GM12878 (cell line): ENCODE measurements at regions not wholly inside any gene's neighbourhood (a gene's known extent, or its start where the extent isn't known, plus 50 kb on each side); places are given as distances from the start of the nearest gene placed in this dataset.

Experiments
- ATAC-seq: fragments of 200-7000 bp; cut with Tn5 transposase; 3 replicates; pipeline ENCODE4 v1.9.1; 2020; ENCODE audit warnings: mild to moderate bottlenecking, moderate library complexity
- BruUV-seq: library from RNA; stranded (reverse); fragments of 400-500 nt; replicated peaks from 2 replicates; lab custom pipeline; 2021; lab: Mats Ljungman, UMichigan
- CTCF ChIA-PET: fragments of 300-600 bp; sonication (Branson Sonifier 250); formaldehyde crosslinking; extraction: SDS; loops from one replicate; lab custom pipeline; 2021; ENCODE audit warnings: inconsistent platforms; lab: Yijun Ruan, JAX
- POLR2A ChIA-PET: fragments of 350-600 bp; formaldehyde crosslinking; extraction: SDS; loops from one replicate; lab custom pipeline; 2021; ENCODE audit warnings: inconsistent platforms; lab: Charles Lee
- RAD21 ChIA-PET: fragments of 300-600 bp; sonication (Branson Sonifier 250); formaldehyde crosslinking; loops from one replicate; lab custom pipeline; 2023; ENCODE audit warnings: antibody characterized with exemption; ENCODE audit not compliant: unreplicated experiment; lab: Charles Lee
- SMC1A ChIA-PET: fragments of 300-600 bp; sonication (Branson Sonifier 250); formaldehyde crosslinking; loops from one replicate; lab custom pipeline; 2023; ENCODE audit not compliant: unreplicated experiment, uncharacterized antibody; lab: Charles Lee
- DNase-seq: peaks from one replicate; pipeline ENCODE4 v3.0.0-alpha.2; 2011; ENCODE audit warnings: low read depth, low spot score
- FAIRE-seq: peaks from 3 replicates; lab custom pipeline; 2011; peaks lifted over from hg19 to GRCh38; lab: Jason Lieb, UNC
- H2AFZ ChIP-seq: 2 replicates; pipeline ENCODE4 v1.6.0; 2011; ENCODE audit warnings: low read depth, low read length, control low read depth; ENCODE audit not compliant: control insufficient read depth
- H3K27ac ChIP-seq: 2 replicates; pipeline ENCODE4 v1.5.1; 2011; ENCODE audit warnings: control low read depth; ENCODE audit not compliant: control insufficient read depth, insufficient read depth
- H3K27me3 ChIP-seq, 2 experiments: replicated peaks in 1 of 2; 2 replicates each; pipeline versions ENCODE4 v1.6.0 to v1.6.1; 2011; ENCODE audit warnings: low read length in 1 of 2; ENCODE audit not compliant: control insufficient read depth in 2 of 2, insufficient read depth in 2 of 2
- H3K36me3 ChIP-seq, 2 experiments: 2 replicates each; pipeline ENCODE4 v1.5.1; 2011; ENCODE audit warnings: low read length in 1 of 2; ENCODE audit not compliant: control insufficient read depth in 2 of 2, insufficient read depth in 2 of 2
- H3K4me1 ChIP-seq: 2 replicates; pipeline ENCODE4 v1.6.1; 2011; ENCODE audit warnings: mild to moderate bottlenecking, low read length, moderate library complexity, mixed read lengths; ENCODE audit not compliant: control insufficient read depth, insufficient read depth
- H3K4me2 ChIP-seq: 2 replicates; pipeline ENCODE4 v1.6.0; 2011; ENCODE audit warnings: control low read depth; ENCODE audit not compliant: control insufficient read depth, insufficient read depth
- H3K4me3 ChIP-seq: fragments of 200-600 bp; sonication (generic); 2 replicates; pipeline ENCODE4 v1.5.1; 2016
- H3K79me2 ChIP-seq: 2 replicates; pipeline ENCODE4 v1.6.0; 2011; ENCODE audit warnings: low read length; ENCODE audit not compliant: control insufficient read depth, insufficient read depth
- H3K9ac ChIP-seq: 2 replicates; pipeline ENCODE4 v1.8.0; 2011; ENCODE audit warnings: low read length, control low read depth, mixed read lengths; ENCODE audit not compliant: control insufficient read depth, insufficient read depth
- H3K9me3 ChIP-seq: replicated peaks from 3 replicates; pipeline ENCODE4 v1.5.1; 2011; ENCODE audit warnings: mild to moderate bottlenecking, low read length; ENCODE audit not compliant: control insufficient read depth, insufficient read depth
- H4K20me1 ChIP-seq: 2 replicates; pipeline ENCODE4 v1.6.0; 2011; ENCODE audit not compliant: control insufficient read depth, insufficient read depth
- CBX5 ChIP-seq: sonication (generic); IDR thresholded peaks from 2 replicates; pipeline ENCODE4 v1.6.1; 2016; ENCODE audit warnings: low read depth, moderate library complexity, mild to moderate bottlenecking, inconsistent platforms
- EZH2 ChIP-seq: IDR thresholded peaks from 2 replicates; pipeline ENCODE4 v1.6.1; 2012; ENCODE audit warnings: low read depth, mild to moderate bottlenecking, control low read depth, inconsistent platforms, low read length, borderline replicate concordance; ENCODE audit not compliant: control insufficient read depth
- FOS ChIP-seq: IDR thresholded peaks from 3 replicates; pipeline ENCODE4 v1.6.1; 2011; ENCODE audit warnings: borderline replicate concordance; ENCODE audit not compliant: insufficient read length; ENCODE audit errors: extremely low read depth
- JUNB ChIP-seq: IDR thresholded peaks from 2 replicates; pipeline ENCODE4 v1.6.1; 2016; ENCODE audit warnings: antibody characterized with exemption, mild to moderate bottlenecking
- KDM1A ChIP-seq: fragments of 200-600 bp; sonication (generic); IDR thresholded peaks from 2 replicates; pipeline ENCODE4 v1.6.1; 2016; ENCODE audit warnings: borderline replicate concordance
- PML ChIP-seq: IDR thresholded peaks from 2 replicates; pipeline ENCODE4 v1.6.1; 2012; ENCODE audit warnings: low read length, inconsistent platforms
- STAT1 ChIP-seq: fragments of 450-650 bp; conservative IDR thresholded peaks from 2 replicates; pipeline ENCODE4 v1.6.1; 2014; ENCODE audit warnings: antibody characterized with exemption, mild to moderate bottlenecking
- ZBTB33 ChIP-seq: fragments of 450-650 bp; IDR thresholded peaks from 2 replicates; pipeline ENCODE4 v1.6.1; 2017; ENCODE audit warnings: mild to moderate bottlenecking
- ZNF592 ChIP-seq: fragments of 450-650 bp; IDR thresholded peaks from 2 replicates; pipeline ENCODE4 v1.6.1; 2017; ENCODE audit warnings: mild to moderate bottlenecking, moderate library complexity
- WGBS: methylation state at CpG from one replicate; pipeline ENCODE4 v1.1.6; 2016; ENCODE audit warnings: low lambda C conversion rate; ENCODE audit not compliant: insufficient replicate concordance, insufficient coverage; ENCODE audit errors: missing lambda C conversion rate; 5-methylcytosine and 5-hydroxymethylcytosine counted together
- in situ Hi-C: fragments of 300-500 bp; cut with MboI; formaldehyde crosslinking; loops from 9 replicates; pipeline ENCODE4 v1.14.3; 2018; ENCODE audit warnings: mixed read lengths
- intact Hi-C: fragments of 100-400 bp; cut with micrococcal nuclease; formaldehyde crosslinking; loops from one replicate; pipeline ENCODE4 v1.14.2; 2022; ENCODE audit not compliant: unreplicated experiment
- TF ChIP-seq, protein P1 (sequence below): IDR thresholded peaks from 2 replicates; pipeline ENCODE4 v1.6.1; 2011; ENCODE audit warnings: borderline replicate concordance, low read depth, mild to moderate bottlenecking, moderate library complexity, mixed read lengths, low read length; ENCODE audit not compliant: insufficient read depth; ENCODE audit errors: extremely low read length

GRCh38 chr7:83708531-83708930, 59.6 kb upstream of the SEMA3E start:
- intact Hi-C loops = no loop called here
- DNase-seq = no peak
- SMC1A ChIA-PET = no interaction called here
- H3K4me2 ChIP-seq = no peak overlapping the region
- POLR2A ChIA-PET = no interaction called here
- 0 out of 2 replicates have a peak, but pooled peaks have one; percentile 21 for TF ChIP-seq CBX5
- TF ChIP-seq FOS = no peak
- no peak for TF ChIP-seq STAT1
- TF ChIP-seq JUNB = 0 out of 2 replicates have a peak, but pooled peaks have one; percentile 19
- TF ChIP-seq, all 136 proteins: peak for 2
- Histone ChIP-seq H3K4me1 (no peaks in the 10 kb centered on the region), H2AFZ (peak overlapping the region; percentile 4; the same call in 1 of the 2 replicates), H3K27ac (no peak overlapping the region), H3K36me3 (no peaks in the 10 kb centered on the region), H3K27me3 (no peaks in the 10 kb centered on the region), H3K4me3 (no peak overlapping the region), H4K20me1 (no peaks in the 10 kb centered on the region), H3K9ac (no peak overlapping the region), H3K9me3 (peaks cover 2% of the 10 kb centered on the region; the same call in 1 of the 3 replicates), H3K79me2 (no peaks in the 10 kb centered on the region)
- FAIRE-seq = no peak
- ChIA-PET CTCF (interaction anchor here (1.6 kb wide), 1 partner anchor 9 kb away, joined by 4 read pairs; no protein-coding TSS in a partner anchor), RAD21 (interaction anchor here (0.7 kb wide), 1 partner anchor 88 kb away, joined by 3 read pairs; no protein-coding TSS in a partner anchor)
- peak; percentile 42 for ATAC-seq
- WGBS = 0% methylated on average over 3 of the region's 3 CpGs
- in situ Hi-C loops = no loop called here
- no TSS peak for BruUV-seq

- no peak for FAIRE-seq
- intact Hi-C loops (no loop called here), in situ Hi-C loops (no loop called here)
- no peaks in the 10 kb centered on the region for H3K4me1 ChIP-seq
- H3K27me3 ChIP-seq = no peaks in the 10 kb centered on the region
- no peaks in the 10 kb centered on the region for H3K79me2 ChIP-seq
- no peak for DNase-seq
- no peak for ATAC-seq
- H3K27ac ChIP-seq = no peak overlapping the region
- POLR2A ChIA-PET = no interaction called here
- 33% methylated on average over 3 of the region's 3 CpGs for WGBS
- H3K4me2 ChIP-seq = no peak overlapping the region
- H3K36me3 ChIP-seq = no peaks in the 10 kb centered on the region
- SMC1A ChIA-PET = no interaction called here
- peaks cover 2% of the 10 kb centered on the region; the same call in 1 of the 3 replicates for H3K9me3 ChIP-seq
- CTCF ChIA-PET = no interaction called here
- H3K4me3 ChIP-seq = no peak overlapping the region
- no peak overlapping the region for H3K9ac ChIP-seq
- BruUV-seq = no TSS peak
- H4K20me1 ChIP-seq = no peaks in the 10 kb centered on the region
- RAD21 ChIA-PET = no interaction called here
- H2AFZ ChIP-seq = no peak overlapping the region
- no peak for TF ChIP-seq EZH2
- no peak for TF ChIP-seq ZNF592
- no peak for TF ChIP-seq PML
- no peak for TF ChIP-seq KDM1A
- TF ChIP-seq, protein P1, sequence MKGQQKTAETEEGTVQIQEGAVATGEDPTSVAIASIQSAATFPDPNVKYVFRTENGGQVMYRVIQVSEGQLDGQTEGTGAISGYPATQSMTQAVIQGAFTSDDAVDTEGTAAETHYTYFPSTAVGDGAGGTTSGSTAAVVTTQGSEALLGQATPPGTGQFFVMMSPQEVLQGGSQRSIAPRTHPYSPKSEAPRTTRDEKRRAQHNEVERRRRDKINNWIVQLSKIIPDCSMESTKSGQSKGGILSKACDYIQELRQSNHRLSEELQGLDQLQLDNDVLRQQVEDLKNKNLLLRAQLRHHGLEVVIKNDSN = no peak
- TF ChIP-seq ZBTB33 = no peak
Measured at GRCh38 chr7:83704564-83704963, 55.6 kb upstream of the SEMA3E start.
